ENCODE measurements at regions not wholly inside any gene's neighbourhood (a gene's known extent, or its start where the extent isn't known, plus 50 kb on each side); places are given as distances from the start of the nearest gene placed in this dataset.
A peak's percentile ranks its signal among the peaks of the same experiment; 100 is the strongest.

DNA sequence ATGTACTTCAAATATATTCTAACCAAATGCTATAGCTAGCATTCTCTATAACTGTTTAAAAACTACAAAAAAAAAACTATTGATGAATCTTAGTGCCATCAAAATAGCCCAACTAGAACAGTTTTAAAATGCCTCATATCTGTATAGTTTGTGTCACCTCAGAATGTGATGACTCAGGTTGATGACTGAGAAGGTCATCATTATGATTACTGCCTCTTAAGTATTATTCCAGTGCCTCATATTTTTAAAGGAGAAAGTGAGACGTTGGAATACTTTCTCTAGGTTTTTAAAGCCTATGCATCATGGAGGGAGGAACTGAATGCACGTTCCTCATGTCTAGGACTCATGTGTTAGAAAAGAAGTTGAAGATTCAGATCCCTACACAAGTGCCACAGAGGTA, 88.2 kb downstream of the TMA16 start:
- DNase-seq: no peak

- DNase-seq: peak; percentile 29
Observed at GRCh38 chr4:163587867-163588266, 93.4 kb downstream of the TMA16 start.

GRCh38 chr4:163588532-163588931, 94.0 kb downstream of the TMA16 start:
- no peak for DNase-seq

GRCh38 chr4:163590103-163590502, 95.6 kb downstream of the TMA16 start:
- no peak for DNase-seq

- DNase-seq: no peak
Observed at GRCh38 chr4:163590619-163591264, 96.3 kb downstream of the TMA16 start.

DNA sequence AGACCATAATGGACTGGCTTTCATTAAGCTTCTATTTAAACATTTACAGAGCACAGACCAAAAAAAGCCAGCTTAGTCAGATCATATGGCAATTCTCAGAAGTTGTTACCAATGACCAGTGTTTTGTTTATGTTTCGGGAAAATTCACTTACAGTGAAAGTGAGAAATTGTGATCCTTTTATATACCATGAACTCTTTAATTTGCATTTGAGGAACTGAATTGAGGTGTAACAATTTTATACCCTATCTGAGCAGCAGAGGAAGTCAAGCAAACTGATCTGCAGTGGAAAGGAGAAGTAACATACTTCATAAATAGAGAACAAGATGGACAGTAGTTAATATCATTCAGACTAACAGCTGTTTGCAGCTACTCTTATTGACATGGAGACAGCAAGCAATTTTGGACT, 97.1 kb downstream of the TMA16 start:
- DNase-seq: no peak

- no peak for DNase-seq
Observed at GRCh38 chr4:163592212-163592611, 97.7 kb downstream of the TMA16 start.

- DNase-seq: no peak
Observed at GRCh38 chr4:163595580-163595979, 101.1 kb downstream of the TMA16 start.

DNA sequence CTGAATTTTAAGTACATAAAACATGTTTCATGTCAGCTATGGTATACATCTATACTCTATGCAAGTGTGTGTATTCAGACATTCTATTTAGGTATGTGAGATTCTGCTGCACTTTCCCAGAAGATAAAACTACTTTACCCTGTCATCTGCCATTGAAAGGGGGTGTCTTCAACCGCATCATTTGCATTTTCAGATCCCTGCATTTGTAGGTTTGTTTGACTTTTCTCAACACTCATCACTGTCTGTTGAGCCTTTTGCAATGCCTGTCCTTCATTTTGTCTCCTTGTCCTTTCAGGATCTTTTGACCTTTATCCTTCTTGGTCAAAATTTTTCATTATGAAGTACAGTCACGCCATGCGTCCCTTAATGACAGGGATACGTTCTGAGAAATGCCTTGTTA, 103.5 kb downstream of the TMA16 start:
- DNase-seq: no peak

DNA sequence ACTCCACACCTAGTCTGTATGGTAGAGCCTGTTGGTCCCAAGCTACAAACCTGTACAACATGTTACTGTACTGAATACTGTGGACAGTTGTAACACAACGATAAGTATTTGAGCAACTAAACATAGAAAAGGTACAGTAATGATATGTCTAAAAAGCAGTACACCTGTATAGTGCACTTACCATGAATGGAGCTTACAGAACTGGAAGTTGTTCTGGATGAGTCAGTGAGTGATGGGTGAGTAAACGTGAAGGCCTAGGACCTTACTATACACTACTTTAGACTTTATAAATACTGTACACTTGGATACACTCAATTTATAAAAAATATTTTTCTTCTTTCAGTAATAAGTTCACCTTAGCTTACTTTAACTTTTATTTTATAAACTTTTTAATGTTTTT, 104.0 kb downstream of the TMA16 start:
- DNase-seq: no peak

DNA sequence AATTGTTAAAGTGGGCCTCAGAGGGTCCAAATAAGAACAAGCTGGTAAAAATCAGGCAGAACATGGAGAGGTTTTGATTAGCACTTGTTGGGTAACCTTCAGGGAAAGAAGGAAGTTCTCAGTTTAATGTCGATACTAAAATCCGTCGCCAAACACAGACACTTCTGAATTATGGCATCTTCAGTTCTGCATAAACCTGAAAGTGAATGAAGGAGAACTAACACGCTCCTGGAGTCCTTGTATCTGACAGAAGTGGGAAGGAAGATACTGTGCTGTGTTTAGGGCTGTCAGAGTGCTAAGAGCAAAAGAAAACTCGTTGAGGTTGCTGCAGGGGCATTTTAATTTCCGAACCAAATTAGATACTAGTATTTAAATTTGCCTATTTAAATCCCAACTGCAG, 106.2 kb downstream of the TMA16 start:
- no peak for DNase-seq

GRCh38 chr4:163603257-163603656, 108.8 kb downstream of the TMA16 start:
- no peak for DNase-seq

- no peak for DNase-seq
Observed at GRCh38 chr4:163606896-163607691, 112.6 kb downstream of the TMA16 start.

- no peak for DNase-seq
Observed at GRCh38 chr4:163609019-163609418, 114.5 kb downstream of the TMA16 start.

GRCh38 chr4:163610648-163611047, 116.2 kb downstream of the TMA16 start:
- DNase-seq: no peak

DNA sequence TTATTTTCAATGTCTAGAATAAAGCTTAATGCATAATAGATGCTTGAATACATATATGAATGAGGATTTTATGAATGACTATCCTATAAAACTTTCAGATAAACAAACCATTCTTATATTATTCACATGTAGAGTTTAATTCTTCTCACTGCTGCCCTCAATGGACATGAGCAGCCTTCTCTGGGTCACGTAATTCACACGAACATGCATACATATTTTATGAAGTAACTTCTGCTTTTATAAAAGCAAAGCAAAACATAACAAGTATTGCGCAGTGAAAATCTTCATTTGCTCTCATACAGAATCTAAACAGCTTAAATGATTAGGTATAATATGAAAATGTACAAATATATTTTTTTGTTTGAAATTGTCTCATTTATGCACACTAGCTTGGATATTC, 116.7 kb downstream of the TMA16 start:
- no peak for DNase-seq

DNA sequence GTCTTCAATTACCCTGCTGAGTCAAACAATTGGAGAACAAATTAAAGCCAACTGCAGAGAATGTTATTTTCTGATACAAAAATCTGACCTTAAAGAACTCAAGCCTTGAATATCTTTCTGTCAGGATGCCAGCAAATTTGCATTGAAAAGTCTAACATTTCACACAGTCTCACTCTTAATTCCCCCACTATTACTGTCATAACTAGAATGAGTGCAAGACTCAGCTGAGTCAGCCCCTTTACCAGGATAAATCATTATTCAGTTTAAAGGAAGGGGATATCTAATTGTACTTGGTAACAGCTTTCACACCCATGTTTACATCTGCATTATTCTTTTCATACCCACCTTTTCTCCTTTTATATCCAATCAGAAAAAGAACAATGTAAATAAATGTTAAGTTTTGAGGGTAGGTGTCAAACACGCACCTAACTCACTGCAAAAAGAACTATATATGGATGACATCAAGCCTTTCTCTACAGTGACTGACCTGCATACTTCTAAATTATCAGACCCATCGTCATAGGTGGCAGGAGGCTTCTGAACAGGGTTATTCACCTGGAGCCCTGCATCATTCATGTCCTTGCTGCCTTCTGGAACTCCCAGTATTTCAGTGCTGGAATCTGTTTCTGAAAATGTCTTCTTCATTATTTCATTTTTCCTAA, 117.4 kb downstream of the TMA16 start:
- DNase-seq: no peak

- DNase-seq: no peak
Observed at GRCh38 chr4:163612762-163613161, 118.3 kb downstream of the TMA16 start.

DNA sequence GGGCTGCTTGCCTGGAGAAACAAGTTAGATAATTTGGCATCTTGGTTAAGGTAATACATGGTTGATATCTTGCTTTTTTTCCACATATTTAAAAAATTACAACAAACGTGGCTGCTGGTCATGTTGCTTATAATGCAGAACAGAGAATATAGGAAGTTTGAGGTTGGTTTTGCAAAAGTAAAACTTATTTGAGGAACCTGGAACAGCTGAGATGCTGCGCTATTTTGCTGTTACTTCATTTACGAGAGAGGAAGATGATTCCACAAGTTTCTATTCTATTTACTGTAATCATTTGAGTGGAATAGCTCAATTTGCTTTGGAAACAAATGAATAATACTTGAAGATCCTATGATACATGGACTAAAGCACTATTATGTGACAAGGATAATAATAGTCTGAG, 118.9 kb downstream of the TMA16 start:
- no peak for DNase-seq

GRCh38 chr4:163614866-163615265, 120.4 kb downstream of the TMA16 start:
- no peak for DNase-seq

DNA sequence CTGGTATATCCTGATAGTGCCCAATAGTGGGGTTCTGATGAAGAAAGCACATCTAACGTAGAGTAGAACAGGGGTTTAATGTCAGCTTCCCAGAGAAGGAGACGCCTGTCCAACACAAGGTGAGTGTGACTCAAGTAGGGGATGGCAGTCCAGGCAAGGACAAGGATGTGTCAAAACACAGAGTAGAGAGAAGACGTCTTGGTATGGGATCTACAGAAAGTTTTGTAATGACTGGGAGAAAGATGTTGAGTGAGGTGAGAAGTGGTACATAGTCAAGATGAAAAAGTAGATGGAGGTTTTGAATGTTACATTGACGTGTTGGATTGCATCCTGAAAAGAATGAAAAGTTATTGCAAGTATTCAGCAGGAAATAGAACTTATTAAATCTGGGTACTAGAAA, 124.4 kb downstream of the TMA16 start:
- no peak for DNase-seq

DNA sequence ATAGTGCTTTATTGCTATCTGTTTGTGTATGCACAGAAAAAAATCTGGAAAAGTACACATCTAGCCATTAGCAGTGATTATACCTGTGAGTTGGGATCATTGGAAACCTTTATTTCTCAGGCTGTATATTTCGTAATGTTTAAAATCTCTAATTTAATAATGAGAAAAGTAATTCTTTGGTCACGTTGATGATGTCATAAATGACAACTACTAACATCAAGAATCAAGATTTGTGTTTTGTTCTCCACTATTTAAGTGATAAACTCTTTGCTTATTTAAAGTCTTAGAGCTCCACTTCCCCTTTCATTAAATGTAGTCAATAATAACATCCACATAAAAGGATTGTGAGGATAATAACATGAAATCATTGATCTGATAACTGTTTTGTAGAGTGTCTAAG, 126.2 kb downstream of the TMA16 start:
- DNase-seq: no peak

DNA sequence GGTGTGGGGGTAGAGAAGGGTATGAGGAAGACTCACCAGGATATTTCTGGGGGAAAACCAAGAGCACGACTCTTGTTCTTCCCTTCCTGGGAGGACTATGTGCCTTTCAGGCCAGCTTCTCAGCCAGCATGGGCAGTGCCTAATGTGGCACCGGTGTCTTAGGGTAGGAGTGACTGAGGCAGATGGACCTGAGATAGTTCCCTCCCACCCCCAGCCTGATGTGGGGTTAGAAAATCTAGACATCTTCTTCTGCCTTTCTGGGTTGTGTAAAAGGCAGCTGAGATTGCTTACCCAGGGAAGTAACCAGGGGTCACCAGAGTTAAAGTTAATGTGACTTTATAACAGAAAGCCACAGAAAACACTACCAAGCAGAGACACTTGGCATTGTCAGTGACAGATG, 127.3 kb downstream of the TMA16 start:
- no peak for DNase-seq

DNA sequence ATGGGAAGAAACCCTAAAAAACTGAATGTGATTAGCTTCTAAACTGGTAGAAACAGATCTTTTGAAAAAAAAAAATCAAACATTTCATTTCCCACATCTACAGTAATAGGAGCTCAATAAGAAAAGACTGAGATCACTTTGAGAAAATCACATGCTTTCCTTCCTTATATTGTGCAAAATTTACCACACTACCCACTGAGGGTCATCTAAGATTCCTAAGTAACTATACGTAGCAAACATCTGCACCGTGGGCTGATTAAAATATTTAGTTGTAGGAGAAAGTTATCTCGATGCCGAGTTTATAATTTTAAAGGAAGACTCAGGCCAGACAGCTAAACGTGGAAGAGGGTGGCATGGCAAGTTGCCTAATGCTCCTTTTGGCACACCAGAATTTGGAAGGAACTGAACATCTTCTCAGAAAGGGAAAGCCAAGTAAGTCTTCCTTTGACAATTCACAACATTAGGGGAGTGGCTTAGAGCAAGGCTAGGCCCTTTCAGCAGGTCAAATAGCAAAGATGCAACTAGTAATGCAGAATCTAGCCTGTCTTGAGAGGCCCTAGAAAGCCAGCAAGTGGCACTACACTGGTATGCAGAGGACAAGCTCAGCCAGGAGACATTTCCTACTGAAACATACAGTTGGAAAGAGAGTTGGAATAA, 128.0 kb downstream of the TMA16 start:
- DNase-seq: no peak
